ENCODE measurements at regions not wholly inside any gene's neighbourhood (a gene's known extent, or its start where the extent isn't known, plus 50 kb on each side); places are given as distances from the start of the nearest gene placed in this dataset.

GRCh38 chr11:127609025-127609773 lies 608.6 kb upstream of the KIRREL3 start:
- Histone ChIP-seq H3K9ac (ENCODE audit: low read length) (no peak overlapping the region), H3K9me3 (ENCODE audit: control extremely low read depth in 1 of 3, control insufficient read depth in 2 of 3, insufficient read depth in 1 of 3, low read length in 2 of 3) (peaks cover 0 to 3% (median 0%) of the 10 kb centered on the region in 3 donors), H3K27ac (ENCODE audit: low read length in 2 of 2) (no peak overlapping the region), H3K36me3 (replicated peaks in 1 of 2; ENCODE audit: control extremely low read depth in 1 of 2, control insufficient read depth in 1 of 2, extremely low read depth in 1 of 2, insufficient read depth in 2 of 2, low read length in 1 of 2) (no peaks in the 10 kb centered on the region), H3K4me2 (replicated peaks; ENCODE audit: low read depth, low read length, poor library complexity, severe bottlenecking) (no peak overlapping the region), H3K27me3 (replicated peaks in 1 of 4; ENCODE audit: control extremely low read depth in 1 of 4, control insufficient read depth in 3 of 4, insufficient read depth in 4 of 4, low read length in 3 of 4) (no peaks in the 10 kb centered on the region), H3K4me1 (ENCODE audit: control insufficient read depth in 2 of 2, insufficient read depth in 2 of 2, low read length in 2 of 2) (no peaks in the 10 kb centered on the region), H2AFZ (ENCODE audit: insufficient read depth, low read depth, low read length, poor library complexity, severe bottlenecking) (no peak overlapping the region), H4K20me1 (ENCODE audit: control insufficient read depth, insufficient read depth, low read length, poor library complexity, severe bottlenecking) (no peaks in the 10 kb centered on the region), H3K79me2 (ENCODE audit: control insufficient read depth, insufficient read depth, low read length) (no peaks in the 10 kb centered on the region), H3K4me3 (ENCODE audit: control extremely low read depth in 1 of 5, extremely low read depth in 1 of 5, insufficient read depth in 1 of 5, low read depth in 2 of 5, low read length in 4 of 5) (no peak overlapping the region)
- peaks cover 2% of the 10 kb centered on the region for H3K9me3 Mint-ChIP-seq (ENCODE audit: insufficient read depth)
- TF ChIP-seq CTCF (IDR thresholded peaks at IDR 0.05) (no peak), EZH2 (IDR thresholded peaks at IDR 0.05; ENCODE audit: borderline replicate concordance, insufficient read depth, low read depth, low read length, poor library complexity, severe bottlenecking) (no peak)
- no peak overlapping the region for H3K27ac Mint-ChIP-seq
- H3K4me1 Mint-ChIP-seq: no peaks in the 10 kb centered on the region
- POLR2A ChIA-PET: no interaction called here
- 90% methylated on average over 3 of the region's 4 CpGs for whole genome bisulfite sequencing (ENCODE audit: insufficient coverage)
- no peaks in the 10 kb centered on the region for H3K27me3 Mint-ChIP-seq
- intact Hi-C loops (cut with micrococcal nuclease): no loop called here
- DNase-seq: no peak
- H3K4me3 Mint-ChIP-seq: no peak overlapping the region
- CTCF ChIA-PET: no interaction called here
- no peak for ATAC-seq (ENCODE audit: low read depth)

- Mint-ChIP-seq H3K27ac (no peak overlapping the region), H3K4me3 (no peak overlapping the region), H3K4me1 (no peaks in the 10 kb centered on the region), H3K9me3 (ENCODE audit: insufficient read depth) (peaks cover 2% of the 10 kb centered on the region), H3K27me3 (no peaks in the 10 kb centered on the region)
- Histone ChIP-seq H3K27ac (ENCODE audit: low read length in 2 of 2) (no peak overlapping the region), H3K4me2 (replicated peaks; ENCODE audit: low read depth, low read length, poor library complexity, severe bottlenecking) (no peak overlapping the region), H3K79me2 (ENCODE audit: control insufficient read depth, insufficient read depth, low read length) (no peaks in the 10 kb centered on the region), H2AFZ (ENCODE audit: insufficient read depth, low read depth, low read length, poor library complexity, severe bottlenecking) (no peak overlapping the region), H3K36me3 (replicated peaks in 1 of 2; ENCODE audit: control extremely low read depth in 1 of 2, control insufficient read depth in 1 of 2, extremely low read depth in 1 of 2, insufficient read depth in 2 of 2, low read length in 1 of 2) (no peaks in the 10 kb centered on the region), H3K4me3 (ENCODE audit: control extremely low read depth in 1 of 5, extremely low read depth in 1 of 5, insufficient read depth in 1 of 5, low read depth in 2 of 5, low read length in 4 of 5) (no peak overlapping the region), H3K27me3 (replicated peaks in 1 of 4; ENCODE audit: control extremely low read depth in 1 of 4, control insufficient read depth in 3 of 4, insufficient read depth in 4 of 4, low read length in 3 of 4) (no peaks in the 10 kb centered on the region), H3K9ac (ENCODE audit: low read length) (no peak overlapping the region), H3K9me3 (ENCODE audit: control extremely low read depth in 1 of 3, control insufficient read depth in 2 of 3, insufficient read depth in 1 of 3, low read length in 2 of 3) (peaks cover 0 to 3% (median 0%) of the 10 kb centered on the region in 3 donors), H4K20me1 (ENCODE audit: control insufficient read depth, insufficient read depth, low read length, poor library complexity, severe bottlenecking) (no peaks in the 10 kb centered on the region), H3K4me1 (ENCODE audit: control insufficient read depth in 2 of 2, insufficient read depth in 2 of 2, low read length in 2 of 2) (no peaks in the 10 kb centered on the region)
- ATAC-seq (ENCODE audit: low read depth) (no peak), DNase-seq (no peak)
- WGBS (ENCODE audit: insufficient coverage): 80% methylated on average over 1 of the region's 9 CpGs
- TF ChIP-seq CTCF (IDR thresholded peaks at IDR 0.05) (no peak), EZH2 (IDR thresholded peaks at IDR 0.05; ENCODE audit: borderline replicate concordance, insufficient read depth, low read depth, low read length, poor library complexity, severe bottlenecking) (no peak)
- ChIA-PET CTCF (no interaction called here), POLR2A (no interaction called here)
- intact Hi-C loops (cut with micrococcal nuclease): no loop called here
Measured at GRCh38 chr11:127607487-127608085, 607.0 kb upstream of the KIRREL3 start.

Data from B cell (primary cell).